Testis (tissue), 2 donors: ENCODE measurements at regions not wholly inside any gene's neighbourhood (a gene's known extent, or its start where the extent isn't known, plus 50 kb on each side); places are given as distances from the start of the nearest gene placed in this dataset.

Experiments
- CTCF ChIP-seq, 3 experiments: fragments of 450-650 bp in 2 of 3; fragments of 200-600 bp in 1 of 3; sonication (generic) in 1 of 3; IDR thresholded peaks; one replicate each; pipeline ENCODE4 v1.5.1; 2016 to 2019; ENCODE audit warnings: antibody characterized with exemption in 3 of 3, mild to moderate bottlenecking in 2 of 3, moderate library complexity in 1 of 3
- POLR2A ChIP-seq: fragments of 450-650 bp; IDR thresholded peaks from one replicate; pipeline ENCODE4 v1.6.1; 2017; ENCODE audit warnings: antibody characterized with exemption, mild to moderate bottlenecking, moderate library complexity

GRCh38 chr5:130795037-130795436 lies 370.0 kb downstream of the HINT1 start:
- TF ChIP-seq CTCF (IDR thresholded peaks at IDR 0.05) (no peak), POLR2A (no peak)
